AG08395 (cell line): ENCODE measurements at regions not wholly inside any gene's neighbourhood (a gene's known extent, or its start where the extent isn't known, plus 50 kb on each side); places are given as distances from the start of the nearest gene placed in this dataset.

Experiments
- DNase-seq: peaks from one replicate; pipeline ENCODE4 v3.0.0; 2012; ENCODE audit warnings: mixed read lengths, low spot score

DNA sequence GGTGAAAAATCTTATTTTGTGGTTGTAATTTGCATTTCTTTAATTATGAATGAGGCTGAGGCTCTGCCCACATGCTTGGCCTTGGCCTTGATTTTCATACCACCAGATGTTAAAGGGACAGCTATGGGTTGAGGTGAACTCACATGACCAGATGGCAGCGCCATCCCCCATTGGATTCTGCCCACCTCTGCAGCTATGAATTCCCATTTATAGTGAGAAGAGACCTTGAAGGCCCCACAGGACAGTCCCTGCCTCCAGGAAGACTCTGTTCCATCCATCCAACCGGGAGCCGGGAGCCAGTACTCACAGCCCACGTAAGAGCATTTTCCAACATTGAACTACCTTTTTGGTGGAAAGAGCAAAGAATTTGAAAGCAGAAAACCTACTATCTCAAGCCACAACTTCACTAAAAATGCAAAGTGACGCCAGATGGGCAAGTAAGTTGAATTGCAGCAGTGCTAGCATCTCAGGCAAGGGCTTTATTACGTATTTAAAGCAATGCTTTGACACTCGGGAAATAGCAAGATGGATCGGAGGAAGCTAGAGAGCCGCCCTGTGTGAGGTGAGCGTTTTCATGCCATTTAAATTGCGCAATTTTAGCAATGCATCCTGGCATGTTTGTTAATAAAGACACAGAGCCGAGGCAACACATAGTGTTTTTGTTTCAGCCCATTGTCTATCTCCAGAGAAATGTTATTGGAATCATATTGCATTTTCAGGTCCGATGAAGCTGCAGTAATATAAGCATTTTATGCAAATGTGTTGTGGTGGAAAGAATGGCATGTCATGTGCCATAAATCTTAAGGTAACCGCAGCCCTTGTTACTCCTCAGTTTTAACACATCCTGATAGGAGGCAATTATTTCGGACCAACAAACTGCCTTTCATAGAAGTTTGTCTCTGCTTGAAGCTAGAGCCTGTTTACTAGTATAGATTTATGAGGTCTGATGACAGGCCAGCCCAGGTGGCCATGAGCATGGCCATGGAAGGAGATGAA lies 273.4 kb upstream of the TNRC6C start:
- DNase-seq: no peak

DNA sequence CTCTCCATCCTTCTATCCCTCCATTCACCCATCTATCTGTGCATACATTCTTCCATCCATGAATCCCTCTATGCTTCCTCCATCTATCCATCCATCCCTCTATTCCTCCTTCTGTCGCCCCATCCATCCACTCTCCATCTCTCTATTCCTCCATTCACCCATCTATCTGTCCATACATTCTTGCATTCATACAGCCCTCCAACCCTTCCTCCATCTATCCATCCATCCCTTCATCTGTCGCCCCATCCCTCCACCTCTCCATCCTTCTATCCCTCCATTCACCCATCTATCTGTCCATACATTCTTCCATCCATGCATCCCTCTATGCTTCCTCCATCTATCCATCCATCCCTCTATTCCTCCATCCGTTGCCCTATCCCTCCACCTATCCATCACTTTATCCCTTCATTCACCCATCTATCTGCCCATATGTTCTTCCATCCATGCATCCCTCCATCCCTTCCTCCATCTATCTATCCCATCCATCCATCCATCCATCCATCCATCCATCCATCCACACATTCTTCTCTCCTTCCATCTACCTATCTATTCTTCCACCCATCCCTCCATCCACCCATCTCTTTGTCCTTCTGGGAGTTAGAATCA lies 272.5 kb upstream of the TNRC6C start:
- no peak for DNase-seq

- no peak for DNase-seq
Observed at GRCh38 chr17:77686903-77687302, 271.6 kb upstream of the TNRC6C start.

DNA sequence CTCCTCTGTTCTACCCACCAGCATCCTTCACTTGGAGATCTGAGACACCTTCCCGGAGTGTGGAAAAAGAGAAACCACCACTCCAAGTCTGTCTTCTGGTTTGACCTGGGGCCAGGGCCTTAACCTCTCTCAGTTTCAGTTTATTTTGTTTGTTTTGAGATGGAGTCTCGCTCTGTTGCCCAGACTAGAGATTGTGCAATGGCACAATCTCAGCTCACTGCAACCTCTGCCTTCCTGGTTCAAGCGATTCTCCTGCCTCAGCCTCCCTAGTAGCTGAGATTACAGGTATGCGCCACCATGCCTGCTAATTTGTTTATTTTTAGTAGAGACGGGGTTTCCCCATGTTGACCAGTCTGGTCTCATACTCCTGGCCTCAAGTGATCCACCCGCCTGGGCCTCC lies 271.1 kb upstream of the TNRC6C start:
- DNase-seq: no peak

GRCh38 chr17:77687921-77688320 lies 270.6 kb upstream of the TNRC6C start:
- DNase-seq: no peak

- no peak for DNase-seq
Observed at GRCh38 chr17:77688369-77688768, 270.1 kb upstream of the TNRC6C start.

- peak; percentile 27 for DNase-seq
Observed at GRCh38 chr17:77690271-77691161, 268.0 kb upstream of the TNRC6C start.

DNA sequence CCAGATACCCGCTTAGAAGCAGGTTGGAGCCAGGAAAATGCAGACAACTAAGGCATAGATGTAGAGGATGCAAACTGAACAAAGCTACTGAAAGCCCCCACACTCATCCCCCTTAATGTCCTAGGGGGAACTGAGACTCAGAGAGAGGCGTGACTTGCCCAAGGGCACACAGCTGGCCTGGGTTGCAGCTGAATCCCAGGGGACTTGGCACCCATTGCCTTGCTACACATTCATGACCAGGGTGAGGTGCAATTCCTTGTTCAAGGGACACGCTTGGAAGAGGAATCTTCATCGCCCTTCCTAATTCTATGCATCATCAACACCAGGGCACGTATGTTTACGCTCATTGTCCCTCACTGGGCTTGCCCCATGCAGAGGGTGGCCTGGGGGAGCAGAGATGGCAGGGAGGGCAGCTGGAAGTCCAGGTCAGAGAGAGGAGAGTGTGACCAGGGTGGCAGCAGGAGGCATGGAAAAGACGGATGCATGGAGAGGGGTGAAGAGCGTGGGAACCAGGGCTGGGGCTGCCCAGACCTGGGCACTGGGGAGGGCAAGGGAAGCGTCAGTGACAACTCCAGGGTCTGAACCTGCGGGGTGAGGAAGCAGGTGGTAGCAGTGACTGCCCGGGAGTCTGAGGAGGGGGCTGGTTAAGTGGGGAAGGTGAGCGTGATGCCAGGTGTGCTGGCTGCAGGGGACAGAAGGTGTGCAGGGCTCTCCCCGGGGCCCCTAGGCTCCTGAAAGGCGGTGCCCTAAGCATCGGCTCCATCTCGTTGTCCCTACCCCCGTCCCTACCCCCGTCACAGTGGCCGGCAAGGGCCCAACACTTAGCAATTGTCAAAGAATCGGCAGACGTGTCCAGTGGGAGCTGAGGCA lies 267.1 kb upstream of the TNRC6C start:
- no peak for DNase-seq

GRCh38 chr17:77692571-77693161 lies 265.8 kb upstream of the TNRC6C start:
- peak; percentile 51 for DNase-seq

DNA sequence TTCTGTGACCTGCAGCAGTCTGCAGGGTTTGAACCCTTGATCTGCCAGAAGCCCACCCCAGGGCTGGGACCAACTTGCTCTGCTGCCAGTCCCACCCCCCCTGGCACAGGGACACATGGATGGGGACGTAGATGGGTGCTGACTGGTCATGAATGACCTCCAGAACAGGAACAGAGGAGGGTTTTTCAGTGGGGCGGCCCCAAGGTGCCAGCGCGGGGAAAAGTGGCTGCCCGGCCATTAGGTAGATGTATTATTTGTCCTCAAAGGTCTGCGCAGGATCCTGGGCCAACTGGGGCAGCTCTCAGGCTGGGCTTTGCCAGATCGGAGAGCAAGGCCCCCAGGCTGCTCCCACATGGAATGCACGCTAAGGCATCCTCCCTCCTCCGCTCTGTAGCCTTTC lies 265.2 kb upstream of the TNRC6C start:
- no peak for DNase-seq

DNA sequence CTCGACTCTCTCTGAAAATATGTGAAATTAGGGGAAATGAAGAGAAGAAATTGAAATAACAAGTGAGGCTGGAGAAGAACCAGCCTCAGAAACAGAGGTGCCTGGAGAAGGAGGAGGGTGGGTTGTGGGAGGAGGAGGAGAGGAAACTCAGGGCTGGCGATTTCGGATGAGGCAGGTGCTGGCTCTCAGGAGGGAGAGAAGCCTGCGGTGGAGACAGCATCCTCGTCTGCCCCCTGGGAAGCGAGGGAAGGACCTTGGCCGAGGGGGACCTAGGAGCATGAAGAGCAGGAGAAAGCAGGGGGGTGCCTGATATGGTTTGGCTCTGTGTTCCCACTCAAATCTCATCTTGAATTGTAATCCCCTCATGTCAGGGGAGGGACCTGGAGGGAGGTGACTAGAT lies 264.7 kb upstream of the TNRC6C start:
- no peak for DNase-seq

GRCh38 chr17:77694391-77695363 lies 263.8 kb upstream of the TNRC6C start:
- no peak for DNase-seq

DNA sequence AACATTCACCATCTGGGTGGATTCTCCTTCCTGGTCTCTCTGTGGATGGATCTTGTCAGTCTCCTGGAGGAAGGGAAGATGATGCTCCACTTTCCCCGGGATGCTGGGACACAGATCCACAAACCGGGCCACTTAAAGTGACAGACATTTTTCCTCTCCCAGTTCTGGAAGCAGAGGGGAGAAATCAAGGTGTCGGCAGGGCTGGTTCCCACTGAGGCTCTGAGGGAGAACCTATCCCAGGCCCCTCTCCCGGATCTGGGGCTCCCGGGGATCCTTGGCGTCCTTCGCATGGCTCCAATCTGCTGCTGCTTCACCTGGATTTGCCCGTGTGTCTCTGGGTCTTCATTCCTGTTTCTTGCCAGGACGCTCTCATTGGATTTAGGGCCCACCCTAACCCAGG lies 263.1 kb upstream of the TNRC6C start:
- no peak for DNase-seq

GRCh38 chr17:77696151-77696720 lies 262.3 kb upstream of the TNRC6C start:
- DNase-seq: no peak

GRCh38 chr17:77696721-77697460 lies 261.6 kb upstream of the TNRC6C start:
- no peak for DNase-seq

DNA sequence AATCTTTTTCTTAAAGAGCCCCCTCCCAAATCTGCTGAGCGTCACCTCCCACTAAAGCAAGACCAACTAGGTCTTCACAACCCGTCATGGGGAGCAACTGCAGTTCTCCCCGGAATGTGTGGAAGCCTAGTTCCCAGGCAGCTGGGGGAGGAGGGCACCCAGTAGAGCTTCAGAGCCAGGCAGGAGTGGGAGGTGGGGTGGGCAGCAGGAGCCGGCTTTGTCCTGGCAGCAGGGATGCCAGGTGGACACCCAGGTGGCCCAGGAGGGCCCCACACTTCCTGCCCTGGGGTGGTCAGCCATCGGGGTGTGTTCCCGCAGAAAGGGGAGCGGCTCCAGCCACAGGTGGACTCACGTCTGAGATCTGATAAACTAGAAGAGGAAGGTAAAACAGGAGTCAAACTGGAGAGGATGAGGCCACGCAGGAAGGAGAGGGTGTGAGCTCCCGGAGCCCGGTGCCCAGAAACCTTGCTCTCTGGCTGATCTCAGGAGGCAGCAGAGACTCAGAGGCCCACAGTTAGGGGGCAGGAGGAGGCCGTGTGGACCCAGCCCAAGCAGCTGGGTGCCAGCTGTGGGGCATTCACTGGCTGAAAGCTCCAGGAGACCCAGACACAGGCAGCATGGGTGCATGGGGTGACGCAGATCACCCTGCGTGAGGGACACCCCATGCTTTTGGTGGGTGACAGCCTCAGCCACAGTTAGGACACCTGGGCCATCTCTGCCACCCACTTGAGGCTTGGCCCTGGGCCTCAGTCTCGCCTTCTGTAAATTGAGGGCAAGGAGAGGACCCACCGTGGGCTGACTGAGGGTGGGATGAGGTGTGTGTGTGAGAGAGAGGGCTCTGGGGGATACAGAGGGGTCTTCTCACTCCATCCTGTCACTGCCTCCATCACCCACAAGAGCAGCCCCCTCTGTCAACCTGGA lies 260.8 kb upstream of the TNRC6C start:
- DNase-seq: no peak

DNA sequence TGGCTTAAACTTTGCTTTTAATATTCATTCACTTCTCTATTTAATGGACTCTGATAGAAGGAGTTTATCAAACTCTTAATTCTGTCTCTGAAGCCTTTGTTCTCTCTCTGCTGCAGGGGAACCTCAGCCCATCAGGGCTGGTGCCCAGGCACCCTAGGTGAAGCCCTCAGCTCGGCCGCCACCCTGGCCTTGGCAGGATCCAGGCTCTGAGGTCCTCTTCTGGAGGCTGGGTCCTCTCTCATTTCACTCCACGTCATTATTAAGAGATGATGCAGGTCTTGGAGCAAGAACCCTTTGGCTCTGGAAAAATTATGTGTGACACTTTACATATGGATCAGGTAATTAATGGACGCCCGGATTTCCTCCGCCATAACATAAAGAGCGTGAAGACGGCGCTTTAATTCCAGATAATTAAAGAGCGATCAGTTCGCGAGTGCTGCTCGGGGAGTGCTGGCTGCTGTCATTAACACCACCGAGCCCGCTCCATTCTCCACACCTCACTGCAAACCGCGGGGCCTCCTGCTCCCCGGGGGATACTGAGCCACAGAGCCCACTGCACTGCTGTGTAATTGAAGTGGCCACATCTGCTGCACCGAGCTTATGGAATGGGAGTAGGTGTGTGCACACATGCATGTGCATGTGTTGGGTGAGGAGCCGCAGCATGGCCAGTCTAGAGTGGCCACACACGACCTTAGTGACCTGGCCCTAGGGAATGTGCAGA lies 259.4 kb upstream of the TNRC6C start:
- no peak for DNase-seq
